K562 (cell line): ENCODE measurements at regions not wholly inside any gene's neighbourhood (a gene's known extent, or its start where the extent isn't known, plus 50 kb on each side); places are given as distances from the start of the nearest gene placed in this dataset.

Experiments used
- ATAC-seq: fragments of 200-7000 bp; cut with Tn5 transposase; 3 replicates; pipeline ENCODE4 v1.9.1; 2020; ENCODE audit warnings: moderate library complexity
- BruUV-seq: library from RNA; stranded (reverse); fragments of 400-500 nt; replicated peaks from 2 replicates; lab custom pipeline; 2021; lab: Mats Ljungman, UMichigan
- CTCF ChIA-PET: fragments of 300-600 bp; formaldehyde crosslinking; extraction: SDS; loops from one replicate; lab custom pipeline; 2021; ENCODE audit warnings: low intra/inter-chr PET ratio; lab: Yijun Ruan, JAX
- POLR2A ChIA-PET: fragments of 300-600, 350-650 bp; sonication (Branson Sonifier 250); formaldehyde crosslinking; extraction: SDS; loops from one replicate; lab custom pipeline; 2021; ENCODE audit warnings: antibody characterized with exemption, inconsistent platforms; lab: Yijun Ruan, JAX
- DNase-seq, 4 experiments: peaks; one replicate each; pipeline versions ENCODE4 v3.0.0 to v3.0.0-alpha.2; 2011 to 2018; ENCODE audit warnings: low spot score in 3 of 4, mixed read lengths in 3 of 4; ENCODE audit errors: extremely low read depth in 1 of 4
- FAIRE-seq: peaks from 2 replicates; lab custom pipeline; 2011; peaks lifted over from hg19 to GRCh38; lab: Jason Lieb, UNC
- H2AFZ ChIP-seq: 2 replicates; pipeline ENCODE4 v1.6.0; 2011; ENCODE audit warnings: low read depth, low read length, control low read depth, inconsistent platforms
- H3K27ac ChIP-seq: fragments of 200-600 bp; 3 replicates; pipeline ENCODE4 v1.8.0; 2011; ENCODE audit warnings: low read depth, mild to moderate bottlenecking, control low read depth, inconsistent platforms, low read length, moderate library complexity, mixed read lengths; ENCODE audit errors: extremely low read depth
- H3K27me3 ChIP-seq, 2 experiments: fragments of 300-600 bp in 1 of 2; 2 replicates in 1 of 2; 3 replicates in 1 of 2; pipeline versions ENCODE4 v1.6.0 to v1.8.0; 2011; ENCODE audit warnings: inconsistent platforms in 2 of 2, low read length in 2 of 2, mild to moderate bottlenecking in 1 of 2, mixed read lengths in 1 of 2, moderate library complexity in 1 of 2; ENCODE audit not compliant: control insufficient read depth in 2 of 2, insufficient read depth in 2 of 2
- H3K36me3 ChIP-seq: fragments of 300-600 bp; 3 replicates; pipeline ENCODE4 v1.8.0; 2011; ENCODE audit warnings: mild to moderate bottlenecking, low read length, inconsistent platforms; ENCODE audit not compliant: control insufficient read depth, insufficient read depth
- H3K4me1 ChIP-seq, 2 experiments: fragments of 200-600 bp in 1 of 2; replicated peaks in 1 of 2; 2 replicates in 1 of 2; 3 replicates in 1 of 2; pipeline versions ENCODE4 v1.5.1 to v1.8.0; 2011; ENCODE audit warnings: inconsistent platforms in 2 of 2, low read length in 2 of 2, mild to moderate bottlenecking in 1 of 2, mixed read lengths in 1 of 2, moderate library complexity in 1 of 2; ENCODE audit not compliant: control insufficient read depth in 2 of 2, insufficient read depth in 2 of 2
- H3K4me2 ChIP-seq: 2 replicates; pipeline ENCODE4 v1.6.1; 2011; ENCODE audit warnings: low read length, control low read depth, inconsistent platforms, mixed read lengths; ENCODE audit not compliant: insufficient read depth
- H3K4me3 ChIP-seq: fragments of 200-600 bp; sonication (generic), shearing (Covaris generic); 2 replicates; pipeline ENCODE4 v1.5.1; 2016; ENCODE audit warnings: control low read depth, inconsistent platforms
- H3K79me2 ChIP-seq: fragments of 200-600 bp; 3 replicates; pipeline ENCODE4 v1.8.0; 2011; ENCODE audit warnings: low read length, inconsistent platforms; ENCODE audit not compliant: control insufficient read depth, insufficient read depth
- H3K9ac ChIP-seq, 2 experiments: 2 replicates each; pipeline versions ENCODE4 v1.6.0 to v1.6.1; 2011; ENCODE audit warnings: low read depth in 2 of 2, low read length in 2 of 2, control low read depth in 1 of 2, inconsistent platforms in 1 of 2, mild to moderate bottlenecking in 1 of 2, mixed read lengths in 1 of 2; ENCODE audit not compliant: insufficient read depth in 1 of 2
- H3K9me1 ChIP-seq: one replicate; pipeline ENCODE4 v1.6.0; 2011; ENCODE audit warnings: inconsistent platforms, mild to moderate bottlenecking, low read length, moderate library complexity; ENCODE audit not compliant: control insufficient read depth, insufficient read depth
- H3K9me3 ChIP-seq: replicated peaks from 2 replicates; pipeline ENCODE4 v1.5.1; 2011; ENCODE audit warnings: low read depth, low read length, inconsistent platforms; ENCODE audit not compliant: control insufficient read depth, insufficient read depth
- H4K20me1 ChIP-seq: replicated peaks from 2 replicates; pipeline ENCODE4 v1.6.1; 2011; ENCODE audit warnings: low read length, inconsistent platforms, mixed read lengths; ENCODE audit not compliant: control insufficient read depth, insufficient read depth
- ARNT ChIP-seq, 2 experiments: fragments of 450-650 bp; IDR thresholded peaks; 2 replicates each; pipeline ENCODE4 v1.6.1; 2016; ENCODE audit warnings: mild to moderate bottlenecking in 1 of 2
- CHD2 ChIP-seq: IDR thresholded peaks from 2 replicates; pipeline ENCODE4 v1.6.1; 2011; ENCODE audit warnings: low read depth, low read length
- FOXJ2 ChIP-seq: fragments of 200-800 bp; sonication (Bioruptor generic); IDR thresholded peaks from 2 replicates; pipeline ENCODE4 v1.6.1; 2016; ENCODE audit warnings: missing genetic modification characterization, missing compliant biosample characterization
- FOXJ3 ChIP-seq: sonication (generic); formaldehyde crosslinking; IDR thresholded peaks from 2 replicates; pipeline ENCODE4 v1.4.0; 2020; ENCODE audit warnings: mild to moderate bottlenecking, missing genetic modification reagents
- HINFP ChIP-seq: fragments of 450-650 bp; conservative IDR thresholded peaks from 2 replicates; pipeline ENCODE4 v1.6.1; 2016; ENCODE audit warnings: missing genetic modification characterization, low read depth, mild to moderate bottlenecking, control low read depth, missing compliant biosample characterization
- HMBOX1 ChIP-seq: sonication (generic); IDR thresholded peaks from 2 replicates; pipeline ENCODE4 v1.6.1; 2016
- MIER1 ChIP-seq: fragments of 450-650 bp; IDR thresholded peaks from 2 replicates; pipeline ENCODE4 v1.6.1; 2016; ENCODE audit warnings: antibody characterized with exemption, mild to moderate bottlenecking, low read depth
- RNF219 ChIP-seq: fragments of 250-450 bp; sonication (Bioruptor Pico); IDR thresholded peaks from 2 replicates; pipeline ENCODE4 v1.5.0; 2022; ENCODE audit warnings: mild to moderate bottlenecking
- SIRT6 ChIP-seq: IDR thresholded peaks from one replicate; pipeline ENCODE4 v1.6.1; 2012; ENCODE audit warnings: low read depth, mild to moderate bottlenecking, control low read depth, inconsistent platforms, low read length, moderate library complexity
- TFE3 ChIP-seq: fragments of 450-650 bp; formaldehyde crosslinking; IDR thresholded peaks from 2 replicates; pipeline ENCODE4 v1.4.0; 2020; ENCODE audit warnings: mild to moderate bottlenecking, mixed read lengths
- THAP12 ChIP-seq: fragments of 250-450 bp; sonication (Bioruptor Pico); IDR thresholded peaks from 2 replicates; pipeline ENCODE4 v1.9.0; 2021; ENCODE audit warnings: mild to moderate bottlenecking, inconsistent platforms
- ZNF444 ChIP-seq: fragments of 250-450 bp; sonication (Bioruptor Pico); IDR thresholded peaks from 2 replicates; pipeline ENCODE4 v1.4.0; 2020; ENCODE audit warnings: mild to moderate bottlenecking, moderate library complexity
- ZNF764 ChIP-seq: fragments of 250-450 bp; sonication (Bioruptor Pico); IDR thresholded peaks from 2 replicates; pipeline ENCODE4 v1.4.0; 2020; ENCODE audit warnings: low read depth, mild to moderate bottlenecking, moderate library complexity
- ZNF79 ChIP-seq: fragments of 250-450 bp; sonication (Bioruptor Pico); IDR thresholded peaks from 2 replicates; pipeline ENCODE4 v1.4.0; 2020; ENCODE audit warnings: low read depth, mild to moderate bottlenecking, moderate library complexity
- WGBS: fragments of 100-300 bp; shearing (Covaris generic); methylation state at CpG from one replicate; pipeline ENCODE4 v1.1.6; 2016; ENCODE audit warnings: low coverage, mixed read lengths; ENCODE audit not compliant: insufficient coverage; ENCODE audit errors: missing lambda C conversion rate; 5-methylcytosine and 5-hydroxymethylcytosine counted together
- in situ Hi-C: fragments of 300-500 bp; cut with MboI; formaldehyde crosslinking; loops from 4 replicates; pipeline ENCODE4 v1.15.0; 2018; ENCODE audit warnings: inconsistent platforms, mixed read lengths
- intact Hi-C: fragments of 100-400 bp; cut with micrococcal nuclease; formaldehyde crosslinking; loops from 2 replicates; pipeline ENCODE4 v1.14.2; 2022

- POLR2A ChIA-PET = no interaction called here
- H3K79me2 ChIP-seq = no peaks in the 10 kb centered on the region
- H3K9me1 ChIP-seq = no peaks in the 10 kb centered on the region
- H3K4me3 ChIP-seq = no peak overlapping the region
- intact Hi-C loops = no loop called here
- no peaks in the 10 kb centered on the region for H3K9me3 ChIP-seq
- FAIRE-seq (no peak), ATAC-seq (no peak), DNase-seq (no peak)
- in situ Hi-C loops = no loop called here
- H3K36me3 ChIP-seq = no peaks in the 10 kb centered on the region
- H3K27me3 ChIP-seq = no peaks in the 10 kb centered on the region
- H3K4me1 ChIP-seq = no peaks in the 10 kb centered on the region
- H4K20me1 ChIP-seq = no peaks in the 10 kb centered on the region
- CTCF ChIA-PET = no interaction called here
- no TSS peak for BruUV-seq
- no peak overlapping the region for H3K9ac ChIP-seq
- no peak overlapping the region for H3K27ac ChIP-seq
- no peak overlapping the region for H2AFZ ChIP-seq
- no peak overlapping the region for H3K4me2 ChIP-seq
- WGBS = 3% methylated on average over 3 of the region's 3 CpGs
- no peak for TF ChIP-seq CHD2
- no peak for TF ChIP-seq TFE3
- no peak for TF ChIP-seq SIRT6
- no peak for TF ChIP-seq MIER1
- TF ChIP-seq ARNT (IDR thresholded peaks at IDR 0.05) = no peak
- no peak for TF ChIP-seq HMBOX1
- no peak for TF ChIP-seq RNF219 (CRISPR knock-in tag)
- no peak for TF ChIP-seq ZNF79 (CRISPR knock-in tag)
- TF ChIP-seq FOXJ2 (tag) = no peak
- no peak for TF ChIP-seq HINFP (tag)
- TF ChIP-seq FOXJ3 (CRISPR knock-in tag) = no peak
- TF ChIP-seq ZNF444 (CRISPR knock-in tag) = no peak
- no peak for TF ChIP-seq THAP12 (CRISPR knock-in tag)
- no peak for TF ChIP-seq ZNF764 (CRISPR knock-in tag)
Measured at GRCh38 chr18:68505178-68505574, 209.7 kb downstream of the TMX3 start.
